ENCODE measurements at regions not wholly inside any gene's neighbourhood (a gene's known extent, or its start where the extent isn't known, plus 50 kb on each side); places are given as distances from the start of the nearest gene placed in this dataset.
"Not testable (repeated sequence)": the region's sequence is repeated elsewhere in the genome, so short reads cannot be mapped to it uniquely, and the experiment has no call there.

DNA sequence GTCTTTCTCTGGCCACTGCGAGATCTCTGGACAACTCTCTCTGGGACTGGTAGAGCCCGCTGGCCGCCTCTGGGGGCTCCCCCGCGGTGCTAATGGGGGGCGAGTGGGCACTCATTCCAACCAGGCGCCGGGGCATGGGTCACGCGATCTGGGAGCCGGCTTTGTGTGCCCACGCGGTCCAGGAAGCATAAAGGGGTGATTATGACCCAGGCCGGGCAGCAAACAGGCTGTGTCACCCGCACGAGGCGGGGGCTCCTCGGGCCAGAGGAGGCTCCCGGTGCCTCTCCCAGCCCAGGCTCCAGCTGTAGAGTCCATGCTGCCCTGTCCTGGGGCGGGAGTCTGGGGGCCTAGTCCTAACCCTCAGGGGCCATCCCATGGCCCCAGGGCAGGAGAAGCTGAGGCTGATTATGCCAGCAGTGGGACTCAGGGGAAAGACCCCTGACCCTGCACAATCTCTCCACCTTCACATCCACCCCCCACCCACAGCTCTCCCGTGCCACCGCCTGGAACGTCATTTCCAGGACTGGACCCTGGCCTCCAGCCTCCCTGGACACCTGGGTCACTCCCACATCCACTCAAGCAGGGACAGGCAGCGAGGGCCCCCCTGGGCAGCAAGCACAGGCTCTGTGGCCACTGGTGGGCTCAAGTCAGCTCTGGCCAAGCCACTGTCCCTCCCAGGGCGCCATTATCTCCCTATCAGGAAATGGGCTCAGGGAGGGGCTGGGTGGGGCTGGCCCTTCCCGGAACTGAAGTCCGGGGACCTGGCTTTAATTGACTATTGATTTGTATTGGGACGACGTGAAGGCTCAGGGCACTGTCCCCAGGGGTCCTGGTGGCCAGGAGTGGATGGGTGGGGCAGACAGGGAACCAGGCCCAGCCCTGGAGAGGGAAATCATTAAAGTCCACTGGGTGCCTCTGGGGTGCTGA, 50.0 kb downstream of the PTPRS start:
- DNase-seq (ENCODE audit: low read depth), result no peak

DNA sequence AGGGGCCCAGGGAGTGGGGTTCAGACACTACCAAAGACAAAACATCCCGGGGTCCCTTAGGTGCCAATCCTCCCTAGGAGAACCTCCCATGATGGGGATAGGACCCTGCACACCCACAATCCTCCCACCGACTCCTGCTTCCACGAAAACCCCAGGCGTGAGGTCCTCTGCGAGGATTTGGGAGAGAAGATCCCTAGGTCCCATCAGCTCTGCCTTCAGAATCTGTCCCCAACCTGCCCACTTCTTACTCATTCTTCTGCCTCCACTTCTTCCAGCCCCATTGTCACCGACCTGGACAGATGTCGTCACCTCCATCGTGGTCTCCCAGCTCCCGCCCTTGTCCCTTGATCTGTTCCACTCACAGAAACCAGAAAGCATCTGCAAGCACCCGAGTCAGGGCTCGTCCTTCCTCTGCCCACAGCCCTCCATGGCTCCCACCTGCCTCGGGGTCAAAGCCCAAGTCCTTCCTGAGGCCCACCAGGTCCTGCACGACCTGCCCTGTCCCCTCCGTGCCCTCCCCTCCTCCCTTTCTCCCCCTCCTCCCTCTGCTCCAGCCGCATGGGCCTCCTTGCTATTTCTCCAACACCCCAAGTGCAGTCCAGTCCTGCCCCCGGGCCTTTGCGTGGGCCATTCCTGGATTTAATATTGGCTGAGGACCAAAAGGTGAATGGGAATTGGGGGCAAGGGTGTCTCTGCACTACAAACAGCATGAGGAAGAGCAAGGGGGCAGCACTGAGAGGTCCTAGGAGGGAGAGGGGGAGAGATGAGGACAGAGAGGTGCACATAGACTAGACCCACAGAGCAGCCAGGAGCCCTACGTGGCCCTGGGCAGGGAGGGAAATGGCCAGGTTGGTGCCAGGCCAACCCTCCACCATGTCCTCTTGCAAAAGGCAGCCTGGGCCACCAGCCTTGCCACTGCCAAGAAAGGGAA, 51.3 kb downstream of the PTPRS start:
- no peak for DNase-seq (ENCODE audit: low read depth)

DNA sequence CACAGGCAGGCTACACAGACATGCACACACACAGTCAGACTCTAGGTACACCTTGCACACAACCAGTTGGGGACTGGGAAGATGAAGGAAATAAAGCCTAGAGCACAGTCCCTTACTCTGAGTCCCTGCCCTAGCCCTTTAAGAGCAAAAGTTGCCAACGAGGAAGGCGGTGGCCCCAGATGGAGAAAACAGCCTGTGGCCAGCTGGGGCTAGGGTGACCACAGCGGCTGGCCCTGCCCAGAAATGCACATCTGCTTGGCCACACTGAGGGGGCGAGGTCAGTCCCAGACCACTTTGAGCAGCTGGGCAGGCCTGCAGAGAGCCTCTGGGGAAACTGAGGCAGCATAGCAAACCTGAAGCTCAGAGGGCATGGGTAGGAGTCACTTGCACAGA, 52.3 kb downstream of the PTPRS start:
- no peak for DNase-seq (ENCODE audit: low read depth)

DNA sequence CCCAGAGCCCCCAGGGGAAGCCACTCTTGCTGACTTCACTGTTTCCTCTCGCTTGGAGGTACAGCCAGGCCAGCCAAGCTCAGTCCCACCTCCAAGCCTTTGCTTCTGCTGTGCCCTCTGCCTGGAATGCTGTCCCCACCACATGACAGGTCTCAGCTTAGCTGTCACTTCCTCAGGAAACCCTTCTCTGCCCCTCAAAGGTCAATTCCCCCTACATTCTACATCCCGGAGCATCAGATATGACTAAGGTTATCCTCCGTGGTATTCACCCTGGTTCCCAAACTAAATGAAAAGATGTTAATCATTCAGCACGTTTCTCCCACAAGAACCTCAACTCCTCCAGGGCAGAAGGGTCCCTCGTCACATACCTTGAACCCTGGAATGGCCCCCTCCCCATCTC, 53.5 kb downstream of the PTPRS start:
- DNase-seq (ENCODE audit: low read depth), result no peak

DNA sequence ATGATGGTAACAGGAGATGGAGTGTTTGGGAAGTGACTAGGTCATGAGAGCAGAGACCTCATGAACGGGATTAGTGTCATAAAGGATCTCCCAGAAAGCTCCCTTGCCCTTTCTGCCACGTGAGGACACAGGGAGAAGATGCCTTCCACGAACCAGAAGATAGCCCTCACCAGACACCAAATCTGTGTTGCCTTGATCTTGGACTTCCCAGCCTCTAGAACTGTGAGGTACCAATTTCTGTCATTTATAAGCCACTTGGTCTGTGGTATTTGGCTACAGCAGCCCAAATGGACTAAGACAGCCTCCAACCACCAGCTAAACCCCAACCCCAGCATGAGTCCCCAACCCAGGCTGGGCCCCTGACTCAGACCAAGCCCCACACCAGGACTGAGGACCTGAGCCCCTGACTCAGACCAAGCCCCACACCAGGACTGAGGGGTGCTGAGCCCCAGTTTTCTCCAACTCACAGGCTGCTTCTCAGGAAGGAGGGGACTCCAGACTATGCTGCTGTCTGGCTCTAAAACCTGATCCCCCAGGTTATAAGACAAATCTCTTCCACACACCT, 54.1 kb downstream of the PTPRS start:
- no peak for DNase-seq (ENCODE audit: low read depth)

DNA sequence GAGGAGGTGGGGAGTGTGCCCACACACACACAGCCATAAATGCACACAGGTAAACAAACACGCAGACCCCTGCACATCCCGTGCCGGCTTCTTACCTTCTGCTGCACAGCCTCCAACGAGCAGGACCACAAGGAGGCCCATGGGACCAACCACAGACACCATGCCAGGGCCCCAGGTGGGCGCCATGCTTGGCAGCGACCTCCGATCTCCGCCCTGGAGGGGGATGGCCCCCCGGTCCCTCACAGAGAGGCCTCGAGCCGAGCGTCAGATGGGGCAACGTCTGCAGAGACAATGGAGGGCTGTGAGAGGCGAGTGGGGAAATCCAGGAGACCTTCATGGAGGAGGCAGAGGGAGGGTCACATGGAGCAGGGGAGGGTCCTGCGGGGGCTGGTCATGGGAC, 54.7 kb downstream of the PTPRS start:
- DNase-seq (ENCODE audit: low read depth), result no peak

DNA sequence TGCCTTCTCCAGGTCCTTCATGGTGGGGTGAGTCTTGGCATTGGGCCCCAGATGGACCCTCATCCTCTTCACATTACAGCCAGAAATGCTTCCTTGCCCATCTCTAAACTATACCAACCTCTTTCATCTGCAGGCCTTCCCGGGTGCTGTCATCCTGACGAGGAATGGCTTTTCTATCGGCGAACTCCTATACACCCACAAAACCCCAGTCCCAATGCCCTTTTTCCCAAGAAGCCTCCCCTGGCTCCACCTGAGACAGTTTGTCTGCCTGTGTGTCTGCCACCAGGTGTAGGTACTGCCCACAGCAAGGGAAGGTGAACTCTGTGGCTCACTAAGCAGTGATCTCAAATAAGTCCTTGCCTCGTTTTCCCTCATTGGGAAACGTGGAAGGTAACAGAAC, 55.3 kb downstream of the PTPRS start:
- no peak for DNase-seq (ENCODE audit: low read depth)

DNA sequence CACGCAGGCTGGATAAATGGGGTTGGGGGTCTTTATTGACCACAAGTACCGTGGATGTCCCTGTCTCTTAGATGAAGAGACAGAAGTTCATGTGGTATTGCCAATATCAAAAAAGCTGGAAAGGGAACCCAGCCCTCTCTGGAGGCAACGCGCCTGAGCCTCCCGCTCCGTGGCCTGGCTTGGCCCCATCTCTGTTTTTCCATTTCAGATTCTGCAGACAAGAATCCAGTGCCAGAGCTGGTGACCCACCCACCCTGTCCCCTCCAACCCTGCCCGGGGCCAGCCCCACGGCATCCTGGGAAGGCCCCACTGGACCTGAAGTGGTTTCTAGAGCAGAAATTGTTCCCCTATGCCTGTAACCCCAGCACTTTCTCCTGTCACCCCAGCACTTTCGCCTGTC, 57.7 kb downstream of the PTPRS start:
- DNase-seq (ENCODE audit: low read depth), result no peak

DNA sequence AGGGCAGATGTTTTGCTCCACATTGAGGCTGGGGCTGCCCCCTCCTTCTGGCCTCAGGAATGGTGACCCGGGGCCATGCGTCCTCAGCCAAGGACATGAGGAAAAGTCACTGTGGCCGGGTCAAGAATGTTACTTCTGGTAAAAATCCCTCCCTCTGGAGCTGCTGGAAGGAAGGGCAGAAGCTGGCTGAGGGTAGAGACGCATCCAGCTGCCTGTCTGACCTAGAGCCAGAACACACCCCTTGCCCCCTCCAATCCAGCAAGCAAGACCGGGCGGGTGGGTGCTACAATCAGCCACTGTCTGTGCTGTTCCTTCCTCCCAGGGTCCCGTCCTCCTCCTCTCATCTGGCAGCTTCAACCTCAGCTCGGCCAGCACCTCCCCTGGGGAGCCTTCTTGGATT, 59.0 kb downstream of the PTPRS start:
- no peak for DNase-seq (ENCODE audit: low read depth)

DNA sequence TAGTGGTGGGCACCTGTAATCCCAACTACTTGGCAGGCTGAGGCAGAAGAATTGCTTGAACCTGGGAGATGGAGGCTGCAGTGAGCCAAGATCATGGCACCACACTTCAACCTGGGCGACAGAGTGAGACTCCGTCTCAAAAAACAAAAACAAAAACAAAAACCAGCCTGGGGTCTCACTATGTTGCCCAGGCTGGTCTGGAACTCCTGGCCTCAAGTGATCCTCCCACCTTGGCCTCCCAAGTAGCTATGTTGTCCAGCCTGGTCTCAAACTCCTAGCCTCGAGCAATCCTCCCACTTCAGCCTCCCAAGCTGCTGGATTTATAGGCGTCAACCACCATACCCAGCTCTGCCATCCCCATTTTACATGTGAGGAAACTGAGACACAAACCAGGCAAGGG, 64.9 kb downstream of the PTPRS start:
- not testable (repeated sequence) for DNase-seq (ENCODE audit: low read depth)

DNA sequence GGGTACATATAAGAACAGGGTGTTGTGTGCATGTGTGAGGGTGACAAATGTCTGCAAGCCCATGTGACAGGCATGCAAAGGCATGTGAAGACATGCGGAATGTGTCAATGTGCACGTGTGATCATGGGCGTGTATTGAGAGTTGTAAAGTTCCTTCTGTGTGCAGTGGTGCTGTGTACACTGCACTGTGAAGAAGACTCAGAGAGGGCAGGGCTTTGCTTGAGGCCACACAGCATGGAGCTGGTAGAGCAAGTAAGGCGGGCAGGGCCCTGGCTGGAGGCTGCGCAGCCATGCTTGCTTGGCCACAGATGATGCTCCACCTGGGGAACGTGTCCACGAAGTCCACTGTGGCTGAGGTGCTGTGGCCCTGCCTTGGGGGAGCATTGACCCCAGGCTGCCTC, 66.8 kb downstream of the PTPRS start:
- DNase-seq (ENCODE audit: low read depth), result no peak

DNA sequence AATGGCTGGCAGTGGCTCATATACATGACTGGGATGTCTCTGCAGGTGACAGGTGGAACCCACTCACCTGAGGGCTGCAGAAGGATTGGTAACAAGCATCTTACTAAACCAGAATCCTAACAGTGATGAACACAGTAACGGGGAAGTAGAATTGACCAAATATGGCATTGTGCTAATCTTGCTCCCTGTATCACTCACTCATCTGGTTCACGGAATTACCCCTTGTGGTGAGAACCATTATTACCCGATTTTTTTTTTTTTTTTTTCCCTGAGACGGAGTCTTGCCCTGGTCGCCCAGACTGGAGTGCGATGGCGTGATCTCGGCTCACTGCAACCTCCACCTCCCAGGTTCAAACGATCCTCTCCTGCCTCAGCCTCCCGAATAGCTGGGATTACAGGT, 69.5 kb downstream of the PTPRS start:
- DNase-seq (ENCODE audit: low read depth), result no peak

DNA sequence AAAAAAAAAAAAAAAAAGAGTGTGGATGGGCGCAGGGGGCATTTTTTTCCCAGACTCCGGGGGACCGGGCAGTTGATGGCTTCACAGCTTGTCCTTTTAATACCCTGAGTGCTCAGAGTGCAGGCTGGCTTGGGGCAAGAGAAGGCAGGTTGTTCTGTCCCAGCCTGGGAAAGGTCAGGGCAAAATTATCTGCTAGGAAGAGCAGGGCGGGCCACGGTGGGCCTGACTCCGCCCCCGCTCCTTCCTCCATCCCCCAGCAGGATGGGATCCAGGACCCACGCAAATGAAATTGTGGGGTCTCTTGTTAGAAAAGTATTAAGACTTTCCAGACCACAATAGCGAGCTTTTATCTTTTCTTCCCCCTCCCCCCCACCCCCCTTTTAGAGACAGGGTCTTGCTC, 70.7 kb downstream of the PTPRS start:
- no peak for DNase-seq (ENCODE audit: low read depth)

DNA sequence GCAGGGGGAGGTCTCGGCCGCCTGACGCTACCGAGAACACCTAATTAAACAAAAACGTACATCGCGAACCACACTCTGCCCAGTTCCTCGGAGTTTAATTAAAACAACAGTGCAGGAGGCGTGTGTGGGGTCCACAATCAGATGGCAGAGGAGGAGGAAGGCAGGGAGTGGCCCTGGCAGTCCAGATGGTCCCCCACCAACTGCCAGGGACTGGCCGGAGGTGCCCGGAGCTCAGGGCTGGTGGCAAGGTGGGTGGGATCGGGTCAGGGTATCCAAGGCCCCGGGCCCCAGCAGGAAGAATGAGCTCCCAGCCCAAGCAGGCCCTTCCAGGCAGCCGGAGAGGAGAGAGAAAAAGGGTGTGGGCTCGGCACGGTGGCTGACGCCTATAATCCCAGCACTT, 71.3 kb downstream of the PTPRS start:
- no peak for DNase-seq (ENCODE audit: low read depth)

DNA sequence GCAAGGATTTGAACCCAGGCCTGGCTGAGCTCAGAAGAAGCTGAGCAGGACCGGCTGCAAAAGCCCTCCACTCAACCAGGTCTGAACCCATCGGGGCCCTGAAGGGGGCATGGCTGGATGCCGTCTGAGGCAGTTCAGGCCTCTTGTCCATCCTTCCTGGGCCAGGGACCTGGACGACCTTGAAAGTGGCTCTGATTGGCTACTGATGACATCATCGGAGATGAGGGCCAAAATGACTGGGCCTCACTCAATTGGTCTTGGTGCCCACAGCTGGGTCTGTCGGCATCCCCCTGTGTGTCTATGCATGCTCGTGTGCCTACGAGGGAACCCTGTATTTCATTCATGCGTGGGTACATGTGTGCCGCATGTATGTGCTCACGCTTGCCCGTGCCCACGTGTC, 71.8 kb downstream of the PTPRS start:
- DNase-seq (ENCODE audit: low read depth), result no peak

DNA sequence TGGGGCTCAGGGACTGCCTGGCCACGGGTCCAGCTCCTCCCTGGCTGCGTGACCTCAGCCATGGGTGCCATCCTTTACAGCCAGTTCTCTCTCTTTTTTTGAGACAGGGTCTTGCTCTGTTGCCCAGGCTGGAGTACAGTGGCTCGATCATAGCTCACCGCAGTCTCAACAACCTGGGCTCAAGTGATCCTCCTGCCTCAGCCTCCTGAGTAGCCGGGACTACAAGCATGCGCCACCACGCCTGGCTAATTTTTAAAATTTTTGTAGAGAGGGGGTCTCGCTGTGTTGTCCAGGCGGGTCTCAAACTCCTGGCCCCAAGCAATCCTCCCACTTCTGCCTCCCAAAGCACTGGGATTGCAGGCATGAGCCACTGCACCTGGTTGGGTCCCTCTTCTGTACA, 75.4 kb downstream of the PTPRS start:
- no peak for DNase-seq (ENCODE audit: low read depth)

DNA sequence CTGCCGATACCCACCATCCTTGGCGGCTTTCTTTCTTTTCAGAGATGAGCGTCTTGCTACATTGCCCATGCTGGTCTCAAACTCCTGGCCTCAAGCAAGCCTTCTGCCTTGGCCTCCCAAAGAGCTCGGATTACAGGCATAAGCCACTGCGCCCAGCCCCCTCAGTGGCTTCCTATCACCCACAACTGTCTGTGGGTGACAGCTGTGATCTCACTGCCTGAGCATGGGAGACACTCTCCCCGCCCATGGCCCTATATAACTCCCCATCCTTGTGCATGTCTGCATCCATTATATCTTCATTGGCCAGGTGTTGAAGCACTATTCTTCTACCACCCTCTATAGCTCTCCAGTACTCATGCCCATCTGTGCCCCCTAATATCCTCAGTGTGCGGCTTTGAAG, 76.2 kb downstream of the PTPRS start:
- DNase-seq (ENCODE audit: low read depth), result no peak

DNA sequence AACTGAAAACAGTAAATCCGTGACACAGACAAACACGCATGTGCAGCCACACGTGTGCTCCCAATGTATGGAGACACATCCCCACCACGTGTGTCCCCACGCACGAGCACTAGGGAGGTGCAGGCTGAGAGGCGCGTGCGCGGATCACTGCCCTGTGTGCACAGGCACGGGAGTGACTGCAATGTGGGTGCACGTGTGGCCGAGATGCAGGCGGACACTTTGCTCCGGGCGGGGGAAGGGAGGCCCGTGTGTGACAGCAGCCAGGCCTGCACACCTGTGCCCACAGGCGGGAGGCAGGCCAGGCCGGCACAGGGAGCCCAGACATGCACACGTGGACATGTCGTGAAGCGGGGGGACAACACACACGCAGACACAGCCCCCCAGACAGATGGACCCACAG, 77.0 kb downstream of the PTPRS start:
- DNase-seq (ENCODE audit: low read depth), result no peak

DNA sequence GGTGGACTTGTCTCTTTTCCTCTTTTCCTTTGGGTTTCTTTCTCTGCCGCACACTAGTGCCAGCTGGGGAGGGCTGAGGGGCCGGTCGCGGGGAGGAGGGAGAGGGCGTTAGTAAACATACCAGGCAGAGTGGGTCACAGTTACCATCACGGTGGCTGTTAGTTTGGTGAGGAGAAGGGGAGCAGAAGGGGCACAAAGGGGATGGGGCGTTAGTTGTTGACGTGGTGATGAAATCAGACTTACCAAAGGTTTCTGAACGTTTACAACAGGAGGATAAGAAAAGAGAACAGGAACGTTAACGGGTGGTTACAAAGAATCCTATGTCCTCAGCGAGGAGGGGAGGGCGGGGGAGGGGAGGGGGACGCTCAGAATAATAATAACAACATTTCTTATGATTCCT, 77.9 kb downstream of the PTPRS start:
- no peak for DNase-seq (ENCODE audit: low read depth)

DNA sequence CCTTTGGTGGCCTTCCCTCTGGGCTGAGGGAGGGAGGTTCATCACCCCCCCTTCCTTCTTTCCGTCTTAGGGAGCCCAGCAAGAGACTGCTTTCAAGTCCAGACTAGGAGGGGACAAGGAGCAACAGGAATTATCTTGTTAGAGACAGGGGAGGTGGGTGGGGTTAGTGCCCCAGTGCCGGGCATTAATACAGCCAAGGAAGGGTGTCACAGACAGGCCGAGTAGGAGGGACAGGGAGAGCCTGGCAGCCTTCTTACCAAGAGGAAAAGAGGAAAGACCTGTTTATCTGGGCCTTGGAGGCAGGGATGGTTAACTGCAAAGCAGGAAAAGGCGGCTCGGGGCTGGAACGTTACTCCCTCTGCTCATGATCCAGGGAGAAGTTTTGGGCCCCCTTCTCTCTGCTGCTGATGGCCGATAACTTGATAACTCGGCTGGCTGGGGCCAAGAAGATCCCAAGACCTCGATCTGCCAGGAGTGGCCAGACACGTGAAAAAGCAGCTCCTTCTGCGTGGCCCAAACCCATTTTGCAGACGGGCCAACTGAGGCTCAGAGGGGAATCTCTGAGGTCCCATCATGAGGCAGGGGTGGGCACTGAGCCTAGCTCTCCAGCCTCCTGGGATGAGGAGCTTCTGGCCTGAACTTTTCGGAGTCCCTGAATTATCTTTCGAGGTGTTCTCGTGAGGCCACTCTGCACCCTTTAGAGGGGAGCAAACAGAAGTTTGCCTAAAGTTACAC, 79.3 kb downstream of the PTPRS start:
- DNase-seq (ENCODE audit: low read depth), result no peak

DNA sequence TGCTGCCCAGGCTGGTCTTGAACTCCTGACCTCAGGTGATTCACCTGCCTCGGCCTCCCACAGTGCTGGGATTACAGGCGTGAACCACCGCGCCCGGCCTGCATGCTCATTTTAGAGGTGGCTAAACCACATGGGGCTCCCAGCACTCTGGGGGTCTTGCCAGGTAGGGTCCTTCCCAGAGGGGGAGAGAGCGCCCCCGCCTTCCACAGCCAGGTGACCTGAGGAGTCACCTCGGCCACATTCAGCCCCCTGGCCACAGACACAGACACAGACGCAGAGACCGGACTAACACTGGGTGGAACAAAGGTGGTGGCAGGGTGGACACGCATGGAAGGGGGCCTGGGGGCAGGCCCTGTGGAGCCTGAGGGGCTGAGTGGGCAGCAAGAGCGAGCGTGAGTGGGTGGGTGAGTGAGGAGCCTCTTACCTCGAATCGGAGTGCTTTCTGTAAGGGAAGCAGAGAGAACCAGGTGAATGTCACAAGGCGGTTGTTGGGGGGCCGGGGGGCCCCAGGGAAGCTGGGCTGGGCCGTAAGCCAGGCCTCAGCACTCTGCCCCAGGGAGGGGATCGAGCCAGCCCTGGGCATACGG, 80.1 kb downstream of the PTPRS start:
- no peak for DNase-seq (ENCODE audit: low read depth)

DNA sequence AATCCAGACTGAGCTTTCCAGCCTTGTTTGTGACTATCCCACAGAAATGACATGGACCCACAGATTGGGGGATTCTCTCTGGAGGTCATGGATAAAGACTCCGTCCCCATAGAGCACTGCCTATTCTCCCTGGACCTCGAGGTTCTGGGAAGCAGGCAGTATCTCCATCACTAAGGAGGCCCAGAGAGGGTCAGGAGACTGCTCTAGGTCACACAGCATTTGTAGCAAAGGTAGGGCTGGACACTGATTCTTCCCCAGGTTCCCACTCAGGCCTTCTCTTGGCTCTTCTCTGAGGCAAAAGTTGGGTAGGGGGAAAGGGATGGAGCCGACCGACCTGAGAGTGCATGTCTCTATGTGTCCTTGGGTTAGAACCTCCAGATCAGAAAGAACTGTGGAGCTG, 80.9 kb downstream of the PTPRS start:
- no peak for DNase-seq (ENCODE audit: low read depth)

All from GM04503 (cell line).